SH-SY5Y (cell line): ENCODE measurements at regions not wholly inside any gene's neighbourhood (a gene's known extent, or its start where the extent isn't known, plus 50 kb on each side); places are given as distances from the start of the nearest gene placed in this dataset.

Source experiments
- GATA2 ChIP-seq: IDR thresholded peaks from 2 replicates; pipeline ENCODE4 v1.6.1; 2011; ENCODE audit warnings: mild to moderate bottlenecking, low read depth, low read length
- GATA3 ChIP-seq: IDR thresholded peaks from 2 replicates; pipeline ENCODE4 v1.6.1; 2011; ENCODE audit warnings: low read depth, mild to moderate bottlenecking, low read length, moderate library complexity

- no peak for TF ChIP-seq GATA2
- no peak for TF ChIP-seq GATA3
Measured at GRCh38 chr10:23534761-23535160, 95.9 kb downstream of the OTUD1 start.

DNA sequence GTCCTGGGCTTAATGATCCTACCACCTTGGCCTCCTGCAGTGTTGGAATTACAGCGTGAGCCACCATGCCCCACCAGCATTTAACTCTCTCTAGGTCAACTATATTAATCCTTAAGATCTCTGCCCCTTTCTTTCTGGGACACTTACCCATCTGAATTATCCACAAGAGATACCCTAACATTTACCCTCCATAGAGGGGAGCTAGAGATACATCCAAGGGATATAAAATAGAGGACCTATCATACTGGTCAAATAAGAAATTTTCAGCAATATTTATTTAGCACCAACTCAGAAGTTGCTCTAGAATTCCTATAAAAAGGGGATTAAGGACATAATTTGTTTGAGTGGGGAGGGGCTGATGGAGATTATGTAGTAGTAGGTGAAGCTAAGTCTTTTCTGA lies 96.5 kb downstream of the OTUD1 start:
- TF ChIP-seq GATA2 (no peak), GATA3 (no peak)

GRCh38 chr10:23538968-23539367 lies 100.1 kb downstream of the OTUD1 start:
- TF ChIP-seq GATA3 (no peak), GATA2 (no peak)

GRCh38 chr10:23540401-23541030 lies 101.6 kb downstream of the OTUD1 start:
- no peak for TF ChIP-seq GATA2
- no peak for TF ChIP-seq GATA3

GRCh38 chr10:23543691-23544380 lies 105.0 kb downstream of the OTUD1 start:
- no peak for TF ChIP-seq GATA2

DNA sequence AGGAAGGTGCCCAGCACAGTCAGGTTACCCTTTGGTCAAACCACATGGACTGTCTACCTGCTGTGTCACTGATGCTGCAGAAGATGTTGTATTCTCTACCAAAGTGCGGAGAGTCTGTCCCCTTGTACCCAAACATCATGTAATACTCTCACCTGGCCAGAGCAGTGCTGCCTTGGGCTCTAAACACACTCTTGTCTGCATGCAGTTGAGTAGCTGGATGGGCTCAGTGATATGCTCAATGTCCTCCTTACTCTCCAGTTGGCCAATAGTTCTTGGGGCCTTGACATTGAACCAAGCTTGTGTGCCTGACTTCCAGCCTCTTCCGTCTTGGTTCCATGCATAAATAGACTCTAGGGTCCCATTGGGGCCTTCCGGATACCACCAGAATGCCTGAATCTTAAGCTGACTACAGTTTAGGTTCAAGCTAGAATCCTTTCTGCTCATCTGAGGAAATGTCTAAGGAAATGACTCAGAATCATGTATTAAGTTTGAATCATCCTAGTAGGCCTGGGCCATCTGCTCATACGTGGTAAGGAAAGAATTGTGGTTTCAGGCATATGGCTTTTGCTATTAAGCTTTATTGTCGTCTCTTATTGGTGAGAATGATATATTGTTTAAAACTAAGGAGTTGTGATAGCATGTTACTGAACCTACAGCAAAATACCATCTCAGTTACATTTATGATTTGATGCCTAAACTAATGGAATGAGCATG lies 118.0 kb downstream of the OTUD1 start:
- TF ChIP-seq GATA2 (no peak), GATA3 (no peak)

DNA sequence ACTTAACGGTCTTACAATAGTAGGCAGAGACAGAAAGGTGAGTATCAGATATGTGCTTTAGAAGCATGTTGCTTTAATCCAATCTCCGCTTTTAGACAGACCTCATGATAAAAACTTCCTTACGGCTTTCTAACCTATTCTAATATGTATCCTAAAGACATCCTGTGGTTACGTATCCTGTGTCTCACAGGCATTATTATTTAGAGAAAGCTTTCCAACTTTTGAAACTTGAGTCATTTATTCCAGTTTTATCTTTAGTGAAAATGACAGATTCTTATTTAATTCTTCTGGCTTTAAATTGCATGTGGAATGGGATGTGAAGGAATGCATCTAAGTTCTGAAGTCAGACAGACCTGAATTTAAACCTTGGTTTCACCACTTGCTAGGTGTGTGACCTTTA lies 118.9 kb downstream of the OTUD1 start:
- no peak for TF ChIP-seq GATA3
- no peak for TF ChIP-seq GATA2

- no peak for TF ChIP-seq GATA3
- no peak for TF ChIP-seq GATA2
Measured at GRCh38 chr10:23558361-23558799, 119.5 kb downstream of the OTUD1 start.

GRCh38 chr10:23568996-23569395 lies 130.1 kb downstream of the OTUD1 start:
- no peak for TF ChIP-seq GATA2
- no peak for TF ChIP-seq GATA3

GRCh38 chr10:23571884-23572283 lies 133.0 kb downstream of the OTUD1 start:
- TF ChIP-seq GATA2 (no peak), GATA3 (no peak)

GRCh38 chr10:23581906-23582450 lies 143.1 kb downstream of the OTUD1 start:
- TF ChIP-seq GATA3 (no peak), GATA2 (no peak)

DNA sequence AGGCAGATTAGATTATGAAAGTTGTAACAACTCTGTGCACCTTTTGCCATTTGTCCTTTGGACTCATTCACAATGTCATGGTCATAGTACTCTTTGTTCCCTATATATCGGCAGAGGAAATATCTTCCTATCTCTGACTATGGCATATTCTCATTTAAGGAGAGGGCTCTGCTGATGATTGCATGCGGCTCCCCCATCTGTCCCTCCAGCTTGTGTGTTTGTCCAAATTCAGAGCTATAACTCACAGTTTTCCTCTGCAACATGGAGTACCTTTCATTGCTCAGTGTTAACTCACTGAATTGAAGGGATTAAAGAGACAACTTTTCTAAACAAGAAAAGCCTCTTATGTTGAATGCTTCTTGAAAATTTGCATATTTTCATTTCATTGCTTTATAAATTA lies 145.5 kb downstream of the OTUD1 start:
- TF ChIP-seq GATA3: no peak
- TF ChIP-seq GATA2: no peak

DNA sequence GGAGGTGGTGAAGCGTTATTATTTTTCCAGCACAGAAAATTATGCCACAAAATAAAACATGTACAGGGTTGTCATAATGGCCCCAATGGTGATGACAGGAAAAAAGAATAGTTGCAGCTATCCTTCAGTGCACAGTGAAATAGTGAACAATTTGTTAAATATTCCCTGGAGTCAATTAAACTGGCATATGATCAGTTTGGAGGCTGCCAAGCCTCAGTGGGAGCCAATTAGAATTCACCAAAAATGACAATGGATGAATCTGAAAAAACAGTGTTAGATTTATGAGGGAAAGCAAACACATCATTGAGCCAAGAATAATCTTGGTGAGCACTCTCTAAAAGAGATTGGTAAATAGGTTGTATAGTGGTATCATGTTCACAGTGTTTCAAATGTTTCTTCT lies 146.3 kb downstream of the OTUD1 start:
- TF ChIP-seq GATA3 (no peak), GATA2 (no peak)

GRCh38 chr10:23585666-23586065 lies 146.8 kb downstream of the OTUD1 start:
- no peak for TF ChIP-seq GATA3
- TF ChIP-seq GATA2: no peak
